Upper lobe of left lung (tissue), 6 donors: ENCODE measurements at regions not wholly inside any gene's neighbourhood (a gene's known extent, or its start where the extent isn't known, plus 50 kb on each side); places are given as distances from the start of the nearest gene placed in this dataset.

ENCODE experiments used
- ATAC-seq, 2 donors: fragments of 200-7000 bp; cut with Tn5 transposase; one replicate each; pipeline ENCODE4 v1.9.1; 2022; ENCODE audit warnings: mild to moderate bottlenecking in 2 of 2, moderate library complexity in 2 of 2; ENCODE audit not compliant: low FRiP score in 2 of 2
- DNase-seq, 2 donors: peaks; one replicate each; pipeline ENCODE4 v3.0.0-alpha.2; 2019 to 2020
- H3K27ac ChIP-seq, 4 donors: fragments of 200-600 bp; sonication (generic); one replicate each; pipeline ENCODE4 v1.5.1; 2016 to 2019
- H3K27me3 ChIP-seq, 4 donors: fragments of 200-600 bp; sonication (generic); one replicate each; pipeline ENCODE4 v1.5.1; 2017 to 2019
- H3K36me3 ChIP-seq, 4 donors: fragments of 200-600 bp; sonication (generic); one replicate each; pipeline ENCODE4 v1.5.1; 2016 to 2019
- H3K4me1 ChIP-seq, 4 donors: fragments of 200-600 bp; sonication (generic); one replicate each; pipeline ENCODE4 v1.5.1; 2018 to 2019
- H3K4me3 ChIP-seq, 4 donors: fragments of 200-600 bp; sonication (generic); one replicate each; pipeline ENCODE4 v1.5.1; 2017 to 2019; ENCODE audit warnings: mild to moderate bottlenecking in 2 of 4, moderate library complexity in 1 of 4
- H3K9me3 ChIP-seq, 4 donors: fragments of 200-600 bp; sonication (generic); one replicate each; pipeline ENCODE4 v1.5.1; 2018 to 2019
- EP300 ChIP-seq, 4 donors: sonication (generic); formaldehyde crosslinking; IDR thresholded peaks; one replicate each; pipeline ENCODE4 v1.5.1; 2017; ENCODE audit warnings: antibody characterized with exemption in 4 of 4, control low read depth in 2 of 4
- POLR2A ChIP-seq, 4 donors: fragments of 450-650 bp; IDR thresholded peaks; one replicate each; pipeline ENCODE4 v1.5.1; 2016 to 2017; ENCODE audit warnings: antibody characterized with exemption in 4 of 4, mild to moderate bottlenecking in 2 of 4
- POLR2AphosphoS5 ChIP-seq, 2 donors: sonication (generic); formaldehyde crosslinking; IDR thresholded peaks; one replicate each; pipeline ENCODE4 v1.5.1; 2017; ENCODE audit warnings: antibody characterized with exemption in 2 of 2
- WGBS, 2 donors: methylation state at CpG; one replicate each; pipeline ENCODE4 v1.1.5; 2017 to 2018; 5-methylcytosine and 5-hydroxymethylcytosine counted together
- TF ChIP-seq, protein P1 (sequence below), 6 experiments: fragments of 450-650 bp in 4 of 6; fragments of 200-600 bp in 2 of 6; sonication (generic) in 2 of 6; IDR thresholded peaks; one replicate each; pipeline ENCODE4 v1.5.1; 2016 to 2019; ENCODE audit warnings: antibody characterized with exemption in 6 of 6
- donor health status: DM: no; HTN: no; CAD: no; lungs with moderate emphysema.
- donor health status: DM: no; HTN: yes; CAD: no; lungs with severe emphysema.

DNA sequence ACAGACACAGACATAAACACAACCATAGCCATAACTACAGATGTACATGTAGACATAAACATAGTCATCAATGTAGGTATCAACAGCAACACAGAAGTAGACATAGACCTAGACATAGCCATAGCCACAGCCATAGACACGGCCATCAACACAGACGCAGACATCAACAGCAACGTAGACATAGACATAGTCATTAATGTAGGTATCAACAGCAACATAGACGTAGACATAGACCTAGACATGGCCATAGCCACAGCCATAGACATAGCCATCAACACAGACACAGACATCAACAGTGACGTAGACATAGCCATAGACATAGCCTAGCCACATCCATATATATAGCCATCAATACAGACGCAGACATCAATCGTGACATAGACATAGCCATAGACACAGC, 258.3 kb upstream of the FOXQ1 start:
- TF ChIP-seq, protein P1, sequence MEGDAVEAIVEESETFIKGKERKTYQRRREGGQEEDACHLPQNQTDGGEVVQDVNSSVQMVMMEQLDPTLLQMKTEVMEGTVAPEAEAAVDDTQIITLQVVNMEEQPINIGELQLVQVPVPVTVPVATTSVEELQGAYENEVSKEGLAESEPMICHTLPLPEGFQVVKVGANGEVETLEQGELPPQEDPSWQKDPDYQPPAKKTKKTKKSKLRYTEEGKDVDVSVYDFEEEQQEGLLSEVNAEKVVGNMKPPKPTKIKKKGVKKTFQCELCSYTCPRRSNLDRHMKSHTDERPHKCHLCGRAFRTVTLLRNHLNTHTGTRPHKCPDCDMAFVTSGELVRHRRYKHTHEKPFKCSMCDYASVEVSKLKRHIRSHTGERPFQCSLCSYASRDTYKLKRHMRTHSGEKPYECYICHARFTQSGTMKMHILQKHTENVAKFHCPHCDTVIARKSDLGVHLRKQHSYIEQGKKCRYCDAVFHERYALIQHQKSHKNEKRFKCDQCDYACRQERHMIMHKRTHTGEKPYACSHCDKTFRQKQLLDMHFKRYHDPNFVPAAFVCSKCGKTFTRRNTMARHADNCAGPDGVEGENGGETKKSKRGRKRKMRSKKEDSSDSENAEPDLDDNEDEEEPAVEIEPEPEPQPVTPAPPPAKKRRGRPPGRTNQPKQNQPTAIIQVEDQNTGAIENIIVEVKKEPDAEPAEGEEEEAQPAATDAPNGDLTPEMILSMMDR (IDR thresholded peaks at IDR 0.05): no peak
- TF ChIP-seq EP300 (IDR thresholded peaks at IDR 0.05): no peak
- no peak for TF ChIP-seq POLR2AphosphoS5 (IDR thresholded peaks at IDR 0.05)
- no peak for TF ChIP-seq POLR2A (IDR thresholded peaks at IDR 0.05)
- H3K9me3 ChIP-seq: no peaks in the 10 kb centered on the region
- H3K27ac ChIP-seq: no peak overlapping the region
- WGBS, 2 donors: 70 to 73% methylated on average over 7 of the region's 7 CpGs
- no peaks in the 10 kb centered on the region for H3K4me1 ChIP-seq
- H3K36me3 ChIP-seq: no peaks in the 10 kb centered on the region
- H3K4me3 ChIP-seq: no peak overlapping the region
- ATAC-seq (peak; percentile 53 to 75), DNase-seq (no peak)
- H3K27me3 ChIP-seq: no peaks in the 10 kb centered on the region

DNA sequence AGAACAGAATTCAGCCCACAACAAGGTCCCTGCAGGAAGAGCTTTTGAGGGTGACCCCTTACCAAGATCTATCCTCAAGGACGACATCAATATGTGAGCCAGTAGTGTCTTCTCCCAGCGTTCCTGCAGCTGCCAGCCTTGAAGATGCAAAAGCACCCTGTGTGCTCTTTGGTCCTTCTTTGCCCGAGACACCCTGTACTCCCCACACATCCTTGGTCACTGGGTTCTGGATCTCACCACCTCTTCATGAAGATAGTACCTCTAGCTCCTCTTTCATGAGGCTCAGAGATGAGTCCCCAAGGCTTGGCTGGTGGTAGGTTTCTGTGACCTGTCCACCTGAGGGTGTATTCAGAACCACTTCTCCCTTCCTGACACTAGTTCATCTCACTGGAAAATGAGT, 259.6 kb upstream of the FOXQ1 start:
- no peaks in the 10 kb centered on the region for H3K9me3 ChIP-seq
- no peak for ATAC-seq
- 94 to 100% methylated on average over 3 of the region's 3 CpGs for WGBS, 2 donors

DNA sequence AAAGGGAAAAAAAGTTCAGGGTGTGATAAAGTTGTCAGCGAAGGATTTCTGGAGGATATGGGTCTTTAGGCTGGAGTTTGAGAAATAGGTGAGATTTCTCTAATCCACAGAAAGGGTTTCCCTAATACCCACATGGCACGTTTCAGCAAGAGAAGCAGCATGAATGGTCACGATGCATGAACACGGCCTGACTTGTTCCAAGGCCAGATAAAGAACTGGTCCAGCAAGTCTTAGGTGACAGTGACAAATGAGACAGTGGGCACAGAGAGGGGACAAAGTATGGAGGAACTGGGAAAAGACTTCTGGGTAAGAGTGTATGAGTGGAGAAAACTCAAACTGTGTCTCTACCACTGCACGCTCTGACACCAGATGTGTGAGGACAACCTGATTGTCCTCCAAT, 262.0 kb upstream of the FOXQ1 start:
- H3K27ac ChIP-seq: no peak overlapping the region
- 76 to 80% methylated on average over 5 of the region's 5 CpGs for WGBS, 2 donors

More for the DNA sequence above, 259.6 kb upstream of the FOXQ1 start:
- Histone ChIP-seq H3K4me1 (peaks cover 0 to 9% (median 0%) of the 10 kb centered on the region in 4 donors), H3K27me3 (no peaks in the 10 kb centered on the region), H3K27ac (no peak overlapping the region), H3K36me3 (no peaks in the 10 kb centered on the region), H3K4me3 (no peak overlapping the region)
- no peak for DNase-seq
- TF ChIP-seq POLR2AphosphoS5 (IDR thresholded peaks at IDR 0.05) (no peak), POLR2A (IDR thresholded peaks at IDR 0.05) (no peak)
- TF ChIP-seq, protein P1 (IDR thresholded peaks at IDR 0.05): no peak

DNA sequence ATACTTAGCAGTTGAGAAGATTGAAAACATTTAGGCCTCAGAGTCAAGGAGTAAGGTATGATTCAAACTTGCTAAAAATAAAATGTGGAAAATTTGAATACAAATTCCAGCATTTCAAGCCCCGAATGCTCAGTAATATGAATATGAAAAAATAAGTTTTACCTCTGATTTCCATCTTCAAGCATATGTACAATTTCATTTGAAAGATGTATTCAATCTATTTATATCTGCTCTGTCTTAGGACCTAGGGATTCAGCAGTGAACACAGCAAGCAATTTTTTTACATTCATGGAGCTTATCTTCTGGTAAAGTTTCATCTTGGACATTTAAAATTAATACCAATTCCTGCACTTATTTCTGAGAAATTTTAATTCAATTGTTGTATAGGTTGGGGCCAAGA, 262.7 kb upstream of the FOXQ1 start:
- Histone ChIP-seq H3K4me3 (no peak overlapping the region), H3K36me3 (no peaks in the 10 kb centered on the region), H3K27me3 (no peaks in the 10 kb centered on the region), H3K9me3 (no peaks in the 10 kb centered on the region), H3K4me1 (peaks cover 0 to 12% (median 4%) of the 10 kb centered on the region in 4 donors), H3K27ac (no peak overlapping the region)
- no peak for TF ChIP-seq EP300 (IDR thresholded peaks at IDR 0.05)
- TF ChIP-seq POLR2AphosphoS5 (IDR thresholded peaks at IDR 0.05): no peak
- TF ChIP-seq POLR2A (IDR thresholded peaks at IDR 0.05): no peak
- TF ChIP-seq, protein P1 (IDR thresholded peaks at IDR 0.05): no peak
- WGBS, 2 donors: 94 to 95% methylated on average over 1 of the region's 1 CpG
- DNase-seq: no peak
- ATAC-seq: no peak

More for the DNA sequence above, 262.0 kb upstream of the FOXQ1 start:
- H3K36me3 ChIP-seq: no peaks in the 10 kb centered on the region
- no peak overlapping the region for H3K4me3 ChIP-seq
- H3K4me1 ChIP-seq: peaks cover 0 to 9% (median 0%) of the 10 kb centered on the region in 4 donors
- no peaks in the 10 kb centered on the region for H3K27me3 ChIP-seq
- DNase-seq: no peak
- TF ChIP-seq EP300 (IDR thresholded peaks at IDR 0.05): no peak
- TF ChIP-seq, protein P1 (IDR thresholded peaks at IDR 0.05): no peak
- no peak for TF ChIP-seq POLR2AphosphoS5 (IDR thresholded peaks at IDR 0.05)
- no peak for TF ChIP-seq POLR2A (IDR thresholded peaks at IDR 0.05)
- ATAC-seq: no peak
- H3K9me3 ChIP-seq: no peaks in the 10 kb centered on the region

DNA sequence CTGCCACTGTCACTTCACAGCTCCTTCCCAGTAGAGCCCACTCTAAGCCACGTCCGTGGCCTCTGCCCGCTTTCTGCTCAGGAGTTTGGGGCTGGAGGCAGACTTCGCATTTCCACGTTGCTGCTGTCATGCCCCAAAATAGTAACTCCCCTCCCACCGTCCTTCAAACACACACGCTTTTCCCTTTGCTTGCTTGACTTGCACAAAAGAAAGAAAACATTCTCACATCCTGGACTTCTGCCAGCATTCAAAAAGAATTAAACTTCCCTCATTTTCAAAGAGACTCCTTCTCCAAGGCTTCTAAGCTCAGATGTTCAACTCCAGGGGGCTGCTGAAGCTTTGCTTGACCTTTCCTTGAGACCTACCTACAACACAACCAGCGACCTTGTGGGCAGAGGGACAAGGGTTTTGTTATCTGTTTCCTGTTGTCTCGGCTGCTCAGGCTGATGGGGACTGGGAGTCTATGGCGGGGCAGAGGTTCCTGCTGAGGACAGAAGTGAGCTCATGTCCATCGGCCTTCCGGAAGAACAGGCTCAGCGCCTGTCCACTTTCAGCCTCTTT, 263.8 kb upstream of the FOXQ1 start:
- ATAC-seq: no peak

More for the DNA sequence above, 263.8 kb upstream of the FOXQ1 start:
- TF ChIP-seq, protein P1 (IDR thresholded peaks at IDR 0.05): no peak
- no peak for TF ChIP-seq POLR2A (IDR thresholded peaks at IDR 0.05)
- TF ChIP-seq EP300 (IDR thresholded peaks at IDR 0.05): no peak
- no peak for TF ChIP-seq POLR2AphosphoS5 (IDR thresholded peaks at IDR 0.05)
- peaks cover 0 to 12% (median 6%) of the 10 kb centered on the region in 4 donors for H3K4me1 ChIP-seq
- H3K36me3 ChIP-seq: no peaks in the 10 kb centered on the region
- no peaks in the 10 kb centered on the region for H3K9me3 ChIP-seq
- 33% methylated on average over 13 of the region's 13 CpGs for WGBS, 2 donors
- no peak overlapping the region for H3K4me3 ChIP-seq
- H3K27me3 ChIP-seq: no peaks in the 10 kb centered on the region
- DNase-seq: no peak
- no peak overlapping the region for H3K27ac ChIP-seq
